Endometrium (tissue), 2 donors: ENCODE measurements at regions not wholly inside any gene's neighbourhood (a gene's known extent, or its start where the extent isn't known, plus 50 kb on each side); places are given as distances from the start of the nearest gene placed in this dataset.
"Not testable (repeated sequence)": the region's sequence is repeated elsewhere in the genome, so short reads cannot be mapped to it uniquely, and the experiment has no call there.

Experiments used
- FAIRE-seq: peaks from 2 replicates; lab custom pipeline; 2012; peaks lifted over from hg19 to GRCh38; lab: Jason Lieb, UNC
- donor health status: control.
- donor health status: control.

GRCh38 chr6:4503700-4504099, 272.5 kb upstream of the CDYL start:
- FAIRE-seq: no peak

- FAIRE-seq: no peak
Measured at GRCh38 chr6:4496284-4496683, 279.9 kb upstream of the CDYL start.

DNA sequence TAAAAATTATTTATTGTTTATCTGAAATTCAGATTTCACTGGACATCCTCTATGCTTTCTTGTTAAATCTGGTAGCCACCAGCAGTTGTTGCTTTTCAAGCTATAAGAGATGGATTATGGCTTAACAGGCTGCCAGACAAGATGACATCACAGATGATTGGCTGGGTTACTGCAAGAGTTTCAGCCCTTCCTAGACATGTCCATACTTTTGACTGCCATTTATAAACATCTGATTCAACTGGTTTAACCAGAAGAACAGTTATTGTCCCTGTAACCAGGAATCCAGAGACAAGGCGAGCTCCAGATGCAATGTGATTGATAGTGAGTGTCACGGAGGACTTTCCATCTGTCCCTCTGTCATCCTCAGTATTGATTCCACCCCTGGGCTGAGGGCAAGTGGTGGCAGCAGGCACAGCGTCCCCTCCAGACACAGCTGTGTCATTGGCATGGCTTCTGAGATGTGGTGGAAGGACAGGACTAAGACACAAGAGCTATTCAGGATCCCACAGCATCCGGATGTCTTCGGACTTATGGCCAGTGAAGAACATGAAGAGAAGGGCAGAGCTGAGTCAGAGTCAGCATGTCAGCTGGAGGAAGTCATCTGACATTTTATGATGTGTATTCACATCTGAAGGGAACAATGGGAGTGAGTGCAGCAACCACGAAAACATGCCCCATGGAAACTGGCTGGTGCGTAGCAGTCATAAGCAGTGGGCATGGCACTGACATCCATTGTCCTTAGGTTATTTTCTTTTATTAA, 284.5 kb upstream of the CDYL start:
- no peak for FAIRE-seq

DNA sequence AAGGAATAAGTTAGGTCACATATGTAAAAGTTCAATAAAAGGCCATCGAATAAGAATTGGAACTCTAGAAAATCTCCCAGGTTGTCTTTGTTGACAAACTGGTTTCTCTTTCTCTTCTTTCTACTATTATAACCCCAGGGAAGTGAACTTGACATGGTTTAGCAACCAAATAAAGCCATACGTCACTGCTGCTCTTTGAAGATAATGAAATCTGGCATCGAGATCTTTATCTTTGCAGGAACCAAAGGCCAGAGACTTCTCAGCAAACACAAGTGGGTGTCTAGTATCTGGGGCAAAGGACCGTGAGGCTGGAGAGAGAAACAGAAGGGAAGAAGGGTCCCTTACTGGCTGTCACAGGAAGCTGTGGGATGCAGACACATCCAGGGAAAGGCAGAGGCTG, 286.7 kb upstream of the CDYL start:
- FAIRE-seq: no peak

GRCh38 chr6:4488389-4488788, 287.8 kb upstream of the CDYL start:
- no peak for FAIRE-seq

- no peak for FAIRE-seq
Measured at GRCh38 chr6:4487538-4487937, 288.7 kb upstream of the CDYL start.

DNA sequence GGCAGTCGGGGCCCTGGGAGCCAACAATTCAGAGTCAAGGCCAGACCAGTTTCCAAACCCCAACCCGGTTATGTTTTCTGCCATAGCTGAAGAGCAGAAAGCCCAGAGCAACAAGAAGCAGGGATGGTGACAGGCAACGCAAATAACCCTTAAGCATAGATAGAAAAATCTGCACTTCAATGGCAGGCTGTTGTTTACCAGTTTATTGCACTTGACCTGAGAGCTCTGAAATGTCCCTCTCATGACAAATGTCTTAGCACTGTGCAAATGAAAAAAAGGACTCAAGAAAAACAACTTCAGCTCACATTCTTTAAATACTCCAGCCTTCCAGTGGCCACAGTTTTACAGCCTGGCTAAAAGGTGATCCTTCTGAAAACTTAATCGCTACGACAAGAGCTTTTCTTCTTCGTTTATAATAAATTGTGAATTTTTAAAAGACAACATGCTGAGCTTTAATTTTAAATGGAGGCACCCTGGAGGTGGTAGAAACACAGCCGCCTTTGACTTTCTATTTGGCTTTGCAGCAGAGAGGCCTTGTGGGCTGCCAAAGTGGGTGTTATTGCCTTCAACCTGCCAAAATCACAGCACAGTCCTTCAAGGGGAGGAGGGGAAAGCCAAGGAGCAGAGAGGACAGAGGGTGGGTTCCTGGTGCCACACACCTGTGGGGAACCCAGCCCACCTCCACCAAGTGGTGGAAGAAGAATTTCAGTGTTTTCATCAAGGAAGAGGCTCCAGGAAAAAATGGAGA, 289.5 kb upstream of the CDYL start:
- no peak for FAIRE-seq

- FAIRE-seq: no peak
Measured at GRCh38 chr6:4485735-4486134, 290.5 kb upstream of the CDYL start.

- no peak for FAIRE-seq
Measured at GRCh38 chr6:4482461-4482860, 293.7 kb upstream of the CDYL start.

DNA sequence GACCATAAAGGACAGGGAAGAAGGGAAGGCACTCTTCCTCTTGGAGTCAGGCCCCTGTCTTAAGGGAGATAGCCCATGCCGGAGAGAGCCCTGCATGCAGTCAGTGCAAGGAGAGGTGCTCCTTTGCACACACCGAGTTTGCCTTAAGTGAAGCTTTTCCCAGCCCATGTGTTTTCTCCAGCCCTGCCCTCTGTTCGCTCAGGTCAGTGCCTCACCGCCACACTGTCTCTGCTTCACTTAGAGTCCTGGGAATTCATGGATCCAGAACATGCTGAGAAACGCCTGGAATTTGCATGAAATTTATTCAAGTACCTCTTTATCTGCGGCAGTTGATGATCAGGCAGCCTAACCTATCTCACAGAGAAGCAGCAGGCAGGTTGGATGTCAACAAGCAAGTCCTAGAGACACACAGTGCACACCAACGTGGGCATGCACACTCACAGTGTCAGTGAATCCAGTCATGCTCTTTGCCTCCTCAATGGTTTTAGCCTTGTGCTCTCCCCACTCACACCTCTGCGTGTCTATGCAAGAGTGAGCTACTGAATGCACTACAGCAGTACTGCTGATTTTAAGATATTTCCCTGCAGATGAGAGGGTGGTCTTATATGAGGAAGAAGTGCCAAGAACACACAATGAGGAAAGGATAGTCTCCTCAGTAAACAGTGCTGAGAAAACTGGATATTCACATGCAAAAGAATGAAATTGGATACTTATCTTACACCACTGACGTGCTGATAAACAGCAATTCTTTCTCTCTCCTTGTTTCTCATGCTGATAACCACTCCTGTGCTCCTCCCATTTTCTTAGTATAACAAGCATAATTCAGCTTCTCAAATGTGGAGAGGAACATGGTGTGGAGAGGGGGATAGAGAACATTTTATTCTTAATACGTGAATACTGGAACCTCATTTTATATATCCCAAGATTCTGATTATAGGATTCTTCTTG, 295.1 kb upstream of the CDYL start:
- FAIRE-seq: no peak

DNA sequence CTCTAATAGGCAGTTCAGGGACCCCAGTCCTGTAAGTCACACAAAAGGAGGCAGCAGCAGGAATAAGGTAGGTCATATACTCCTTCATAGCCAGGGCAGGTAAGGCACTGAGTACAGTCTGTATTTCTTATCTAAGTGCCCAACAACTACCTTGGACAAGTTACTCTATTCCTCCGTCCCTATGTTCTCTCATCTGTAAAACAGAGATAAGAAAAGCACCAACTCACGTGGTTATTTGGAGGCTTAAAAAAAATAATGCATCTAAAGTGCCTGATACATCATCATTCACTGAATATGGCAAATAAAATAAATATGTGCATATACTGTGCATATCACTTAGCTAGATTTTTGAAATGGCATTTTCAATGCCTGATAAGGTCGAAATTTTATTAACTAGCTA, 298.1 kb upstream of the CDYL start:
- FAIRE-seq: no peak

- FAIRE-seq: no peak
Measured at GRCh38 chr6:4474810-4475209, 301.4 kb upstream of the CDYL start.

DNA sequence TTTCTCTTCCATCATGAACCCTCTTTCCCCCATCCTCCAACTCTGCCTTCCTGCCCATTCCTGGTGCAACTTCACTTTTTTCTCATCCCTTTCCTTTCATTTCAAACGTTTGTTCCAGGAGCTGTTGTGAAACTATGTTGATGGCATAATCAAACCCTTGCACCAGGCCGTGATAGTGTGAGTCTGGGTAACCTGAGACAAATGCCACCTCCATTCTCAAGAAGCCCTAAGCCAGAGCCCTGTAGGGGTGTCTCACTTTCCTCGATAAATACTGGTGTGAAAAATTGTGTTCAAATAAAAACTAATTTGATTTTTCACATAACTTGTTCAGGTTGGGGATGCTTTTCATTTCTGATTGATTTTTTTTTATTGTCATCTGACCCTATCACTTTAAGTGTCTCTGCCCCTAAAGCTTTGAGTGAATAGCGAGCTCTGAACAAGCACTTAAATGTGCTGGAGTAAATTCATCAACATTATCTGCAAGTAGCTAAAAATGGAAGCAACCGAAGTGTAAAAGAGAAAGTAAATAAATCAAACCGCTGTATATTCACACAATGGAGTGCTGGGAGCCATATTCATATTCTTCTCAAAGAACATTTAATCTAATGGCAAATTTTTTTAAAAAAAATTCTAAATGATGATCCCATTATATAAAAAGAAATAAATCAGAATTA, 303.1 kb upstream of the CDYL start:
- no peak for FAIRE-seq

DNA sequence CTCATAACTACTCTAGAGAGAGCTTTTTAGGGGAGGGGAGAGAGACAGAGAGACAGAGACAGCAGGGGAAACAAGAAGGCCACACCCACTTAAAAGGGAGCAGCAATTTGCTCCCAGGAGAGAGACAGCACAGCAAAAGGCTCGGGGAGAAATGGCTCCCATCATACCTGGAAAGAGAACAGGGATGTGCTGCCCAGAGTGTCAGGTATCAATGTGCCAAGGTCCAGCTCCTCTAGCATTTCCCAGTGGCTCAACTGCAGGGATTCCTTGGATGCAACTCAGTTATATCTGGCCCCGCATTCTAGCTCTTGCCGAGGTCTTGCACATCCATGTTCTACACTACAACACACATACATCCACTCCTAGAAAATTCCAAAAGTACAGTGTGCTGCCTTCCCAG, 304.0 kb upstream of the CDYL start:
- no peak for FAIRE-seq

- FAIRE-seq: not testable (repeated sequence)
Measured at GRCh38 chr6:4471515-4471914, 304.7 kb upstream of the CDYL start.

DNA sequence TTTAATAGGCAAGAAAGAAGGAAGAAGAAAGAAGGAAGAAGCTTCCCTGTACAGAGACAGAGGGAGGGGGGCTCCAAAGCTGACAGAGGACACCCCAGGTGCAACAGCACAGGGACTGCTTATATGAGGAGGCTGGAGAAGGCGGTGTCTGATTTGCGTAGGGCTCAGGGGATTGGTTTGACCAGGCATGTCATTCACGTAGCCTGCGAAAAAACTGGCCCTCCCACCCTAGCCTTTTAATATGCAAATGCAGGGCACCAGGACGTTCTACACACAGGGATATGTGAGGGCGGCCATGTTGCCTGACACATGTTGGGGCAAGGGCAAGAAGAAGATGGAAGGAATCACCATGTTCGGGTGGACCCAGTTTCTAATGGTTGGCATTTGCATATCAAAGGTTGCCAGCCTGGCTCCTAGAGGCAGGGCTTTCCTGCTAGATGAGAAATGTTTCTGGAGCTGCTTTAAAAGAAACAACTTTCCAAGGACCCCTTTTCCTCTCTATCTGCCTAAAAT, 305.4 kb upstream of the CDYL start:
- FAIRE-seq: no peak

GRCh38 chr6:4466769-4467480, 309.3 kb upstream of the CDYL start:
- no peak for FAIRE-seq

GRCh38 chr6:4466261-4466660, 309.9 kb upstream of the CDYL start:
- FAIRE-seq: no peak

GRCh38 chr6:4464638-4465037, 311.6 kb upstream of the CDYL start:
- no peak for FAIRE-seq

DNA sequence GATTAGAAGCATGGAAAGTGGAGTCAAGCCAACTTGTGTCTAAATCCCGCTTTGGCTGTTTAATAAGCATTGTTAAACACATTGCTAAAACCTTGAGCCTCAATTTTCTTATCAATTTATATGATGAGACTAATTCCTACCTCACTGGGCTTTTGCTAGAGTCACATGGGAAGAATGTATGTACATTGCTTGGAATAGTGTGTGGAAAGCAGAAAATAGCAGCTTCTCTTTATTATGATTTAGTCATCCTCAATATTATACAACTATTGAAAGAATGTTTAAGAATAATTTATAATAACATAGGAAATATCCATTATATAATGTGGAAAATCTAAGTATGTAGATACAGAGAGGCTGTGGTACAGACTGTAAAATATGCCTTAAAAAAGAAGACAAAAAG, 313.0 kb upstream of the CDYL start:
- FAIRE-seq: no peak
